Vagina (tissue), 2 donors: ENCODE measurements at regions not wholly inside any gene's neighbourhood (a gene's known extent, or its start where the extent isn't known, plus 50 kb on each side); places are given as distances from the start of the nearest gene placed in this dataset.

ENCODE experiments used
- CTCF ChIP-seq, 3 experiments: fragments of 450-650 bp in 2 of 3; fragments of 200-600 bp in 1 of 3; sonication (generic) in 1 of 3; IDR thresholded peaks; one replicate each; pipeline ENCODE4 v1.5.1; 2017 to 2019; ENCODE audit warnings: antibody characterized with exemption in 3 of 3, mild to moderate bottlenecking in 2 of 3, moderate library complexity in 2 of 3
- POLR2A ChIP-seq, 2 donors: fragments of 450-650 bp; IDR thresholded peaks; one replicate each; pipeline ENCODE4 v1.6.1; 2017; ENCODE audit warnings: antibody characterized with exemption in 2 of 2, mild to moderate bottlenecking in 2 of 2, moderate library complexity in 2 of 2

- no peak for TF ChIP-seq CTCF (IDR thresholded peaks at IDR 0.05)
- TF ChIP-seq POLR2A (IDR thresholded peaks at IDR 0.05): no peak
These were observed 320.1 kb upstream of the NFE2L3 start for GRCh38 chr7:25831831-25832411.
